ENCODE measurements at regions not wholly inside any gene's neighbourhood (a gene's known extent, or its start where the extent isn't known, plus 50 kb on each side); places are given as distances from the start of the nearest gene placed in this dataset.

DNA sequence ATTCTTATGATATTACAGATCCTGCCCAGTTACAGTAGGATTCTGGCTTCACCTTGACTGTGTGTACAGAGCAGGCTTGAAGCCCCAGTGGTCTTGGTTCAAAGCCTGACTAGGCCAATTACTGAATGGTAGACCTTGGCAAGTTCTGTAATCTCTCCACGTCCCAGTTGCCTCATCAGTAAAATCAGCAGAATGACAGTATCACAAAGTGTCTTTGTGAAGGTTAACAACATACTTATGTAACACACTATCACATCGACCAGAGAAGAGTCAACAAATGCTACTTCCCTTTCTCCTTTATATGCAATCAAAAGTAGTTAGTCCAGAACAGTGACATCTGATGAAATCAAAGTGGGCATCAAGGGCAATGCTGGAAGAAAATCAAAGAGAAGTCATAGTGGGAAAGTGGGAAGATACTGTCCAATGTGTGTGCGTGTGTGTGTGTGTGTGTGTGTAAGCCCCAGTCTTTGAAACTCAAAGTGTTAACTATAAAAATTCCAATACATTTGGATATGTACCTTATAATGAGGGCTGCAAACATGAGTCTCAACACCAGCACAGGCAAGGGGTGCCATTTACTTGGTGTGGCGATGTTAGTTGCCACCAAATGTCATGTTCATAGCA, 93.5 kb upstream of the EGFLAM start:
- TF ChIP-seq, protein P1, sequence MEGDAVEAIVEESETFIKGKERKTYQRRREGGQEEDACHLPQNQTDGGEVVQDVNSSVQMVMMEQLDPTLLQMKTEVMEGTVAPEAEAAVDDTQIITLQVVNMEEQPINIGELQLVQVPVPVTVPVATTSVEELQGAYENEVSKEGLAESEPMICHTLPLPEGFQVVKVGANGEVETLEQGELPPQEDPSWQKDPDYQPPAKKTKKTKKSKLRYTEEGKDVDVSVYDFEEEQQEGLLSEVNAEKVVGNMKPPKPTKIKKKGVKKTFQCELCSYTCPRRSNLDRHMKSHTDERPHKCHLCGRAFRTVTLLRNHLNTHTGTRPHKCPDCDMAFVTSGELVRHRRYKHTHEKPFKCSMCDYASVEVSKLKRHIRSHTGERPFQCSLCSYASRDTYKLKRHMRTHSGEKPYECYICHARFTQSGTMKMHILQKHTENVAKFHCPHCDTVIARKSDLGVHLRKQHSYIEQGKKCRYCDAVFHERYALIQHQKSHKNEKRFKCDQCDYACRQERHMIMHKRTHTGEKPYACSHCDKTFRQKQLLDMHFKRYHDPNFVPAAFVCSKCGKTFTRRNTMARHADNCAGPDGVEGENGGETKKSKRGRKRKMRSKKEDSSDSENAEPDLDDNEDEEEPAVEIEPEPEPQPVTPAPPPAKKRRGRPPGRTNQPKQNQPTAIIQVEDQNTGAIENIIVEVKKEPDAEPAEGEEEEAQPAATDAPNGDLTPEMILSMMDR (IDR thresholded peaks at IDR 0.05) = no peak
- TF ChIP-seq EP300 (IDR thresholded peaks at IDR 0.05) (no peak), POLR2A (IDR thresholded peaks at IDR 0.05; ENCODE audit: low read depth) (no peak), POLR2AphosphoS5 (IDR thresholded peaks at IDR 0.05) (no peak)
